Effector memory CD4-positive, alpha-beta T cell (primary cell): ENCODE measurements at regions not wholly inside any gene's neighbourhood (a gene's known extent, or its start where the extent isn't known, plus 50 kb on each side); places are given as distances from the start of the nearest gene placed in this dataset.

Experiments used
- DNase-seq, 3 donors: peaks; one replicate each; pipeline ENCODE4 v3.0.0-alpha.2; 2020
- H3K27ac ChIP-seq: 2 replicates; pipeline ENCODE4 v1.7.0; 2013; ENCODE audit warnings: mild to moderate bottlenecking, low read length, moderate library complexity; ENCODE audit not compliant: insufficient read depth, poor library complexity, severe bottlenecking
- H3K27me3 ChIP-seq: replicated peaks from 2 replicates; pipeline ENCODE4 v1.7.0; 2013; ENCODE audit warnings: mild to moderate bottlenecking, low read length; ENCODE audit not compliant: insufficient read depth, control insufficient read depth, poor library complexity, severe bottlenecking
- H3K36me3 ChIP-seq: 2 replicates; pipeline ENCODE4 v1.7.0; 2013; ENCODE audit warnings: mild to moderate bottlenecking, low read length, moderate library complexity; ENCODE audit not compliant: control insufficient read depth, insufficient read depth
- H3K4me1 ChIP-seq: 2 replicates; pipeline ENCODE4 v1.7.0; 2013; ENCODE audit warnings: low read length, mild to moderate bottlenecking; ENCODE audit not compliant: control insufficient read depth, insufficient read depth, poor library complexity, severe bottlenecking
- H3K4me3 ChIP-seq: 2 replicates; pipeline ENCODE4 v1.7.0; 2013; ENCODE audit warnings: low read length, low read depth, mild to moderate bottlenecking; ENCODE audit not compliant: insufficient read depth, poor library complexity, severe bottlenecking
- H3K9me3 ChIP-seq: 2 replicates; pipeline ENCODE4 v1.7.0; 2013; ENCODE audit warnings: mild to moderate bottlenecking, low read length, moderate library complexity; ENCODE audit not compliant: control insufficient read depth

GRCh38 chr3:115248274-115248673, 101.2 kb upstream of the ZBTB20 start:
- Histone ChIP-seq H3K27ac (no peak overlapping the region), H3K9me3 (no peaks in the 10 kb centered on the region), H3K27me3 (no peaks in the 10 kb centered on the region), H3K4me3 (no peak overlapping the region), H3K36me3 (no peaks in the 10 kb centered on the region), H3K4me1 (no peaks in the 10 kb centered on the region)
- DNase-seq: no peak

GRCh38 chr3:115251509-115251908, 104.4 kb upstream of the ZBTB20 start:
- Histone ChIP-seq H3K27ac (no peak overlapping the region), H3K4me1 (no peaks in the 10 kb centered on the region), H3K4me3 (no peak overlapping the region), H3K27me3 (no peaks in the 10 kb centered on the region), H3K9me3 (no peaks in the 10 kb centered on the region), H3K36me3 (no peaks in the 10 kb centered on the region)
- DNase-seq: no peak

DNA sequence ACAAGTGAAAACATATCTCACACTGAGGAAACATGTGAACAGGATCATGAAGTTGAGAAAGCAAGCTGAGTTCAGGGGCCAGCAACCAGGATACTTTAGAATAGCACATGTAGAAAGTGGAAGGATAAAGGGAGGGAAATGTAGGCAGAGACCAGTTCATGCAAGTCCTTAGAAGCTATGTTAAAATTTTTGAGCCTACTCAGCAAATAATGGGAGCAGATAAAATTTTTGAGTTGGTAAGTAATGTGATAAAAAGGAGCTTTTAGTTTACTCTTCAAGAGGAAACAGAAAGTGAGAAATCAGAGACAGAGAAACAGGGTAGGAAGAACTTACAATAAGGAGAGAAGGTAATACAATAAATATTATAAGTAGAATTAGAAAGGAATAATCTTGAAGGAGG, 105.6 kb upstream of the ZBTB20 start:
- no peak overlapping the region for H3K4me3 ChIP-seq
- H3K36me3 ChIP-seq: no peaks in the 10 kb centered on the region
- H3K27me3 ChIP-seq: no peaks in the 10 kb centered on the region
- H3K9me3 ChIP-seq: no peaks in the 10 kb centered on the region
- DNase-seq: no peak
- no peaks in the 10 kb centered on the region for H3K4me1 ChIP-seq
- H3K27ac ChIP-seq: no peak overlapping the region

- H3K4me3 ChIP-seq: no peak overlapping the region
- H3K4me1 ChIP-seq: no peaks in the 10 kb centered on the region
- no peak overlapping the region for H3K27ac ChIP-seq
- no peaks in the 10 kb centered on the region for H3K9me3 ChIP-seq
- no peak for DNase-seq
- no peaks in the 10 kb centered on the region for H3K36me3 ChIP-seq
- no peaks in the 10 kb centered on the region for H3K27me3 ChIP-seq
These were observed 107.6 kb upstream of the ZBTB20 start for GRCh38 chr3:115254492-115255196.

DNA sequence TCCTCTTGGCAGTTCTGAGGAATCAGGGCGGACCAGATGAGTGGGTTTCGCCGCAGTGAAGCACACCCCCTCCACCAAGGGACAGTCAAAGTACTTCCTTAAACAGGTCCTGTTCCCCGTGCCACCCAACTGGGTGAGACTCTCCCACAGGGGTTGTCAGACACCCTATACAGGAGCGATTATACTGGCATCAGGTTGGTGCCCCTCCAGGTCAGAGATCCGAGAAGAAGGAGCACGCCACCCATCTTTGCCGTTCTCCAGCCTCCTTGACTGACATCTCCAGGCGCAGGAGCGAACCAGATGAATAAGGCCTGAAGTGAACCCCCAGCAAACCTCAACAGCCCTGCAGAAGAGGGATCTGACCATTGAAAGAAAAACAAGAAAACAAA, 108.1 kb upstream of the ZBTB20 start:
- H3K9me3 ChIP-seq: no peaks in the 10 kb centered on the region
- no peaks in the 10 kb centered on the region for H3K27me3 ChIP-seq
- H3K27ac ChIP-seq: no peak overlapping the region
- H3K4me3 ChIP-seq: no peak overlapping the region
- no peaks in the 10 kb centered on the region for H3K4me1 ChIP-seq
- H3K36me3 ChIP-seq: no peaks in the 10 kb centered on the region
- DNase-seq: no peak

DNA sequence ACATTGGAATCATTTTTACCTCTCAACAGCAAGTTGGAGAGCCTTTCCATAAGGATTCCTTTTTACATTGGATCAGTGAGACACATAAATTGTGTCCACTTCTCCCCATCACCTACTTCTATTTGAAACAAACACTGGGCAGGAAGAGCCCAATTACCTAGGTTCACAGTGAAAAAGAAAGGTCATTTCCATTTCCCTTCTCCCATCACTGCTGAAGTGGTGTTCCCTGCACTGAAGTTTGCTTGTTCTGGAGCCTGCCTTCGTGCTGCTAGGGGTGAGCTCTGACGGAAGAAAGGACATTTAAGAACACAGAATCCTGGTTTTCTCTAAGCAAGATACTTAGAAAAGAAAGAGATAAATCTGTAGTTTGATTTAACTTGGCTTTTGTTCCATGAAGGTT, 123.8 kb upstream of the ZBTB20 start:
- Histone ChIP-seq H3K9me3 (no peaks in the 10 kb centered on the region), H3K27ac (no peak overlapping the region), H3K4me3 (no peak overlapping the region), H3K4me1 (no peaks in the 10 kb centered on the region), H3K36me3 (no peaks in the 10 kb centered on the region), H3K27me3 (no peaks in the 10 kb centered on the region)
- no peak for DNase-seq

DNA sequence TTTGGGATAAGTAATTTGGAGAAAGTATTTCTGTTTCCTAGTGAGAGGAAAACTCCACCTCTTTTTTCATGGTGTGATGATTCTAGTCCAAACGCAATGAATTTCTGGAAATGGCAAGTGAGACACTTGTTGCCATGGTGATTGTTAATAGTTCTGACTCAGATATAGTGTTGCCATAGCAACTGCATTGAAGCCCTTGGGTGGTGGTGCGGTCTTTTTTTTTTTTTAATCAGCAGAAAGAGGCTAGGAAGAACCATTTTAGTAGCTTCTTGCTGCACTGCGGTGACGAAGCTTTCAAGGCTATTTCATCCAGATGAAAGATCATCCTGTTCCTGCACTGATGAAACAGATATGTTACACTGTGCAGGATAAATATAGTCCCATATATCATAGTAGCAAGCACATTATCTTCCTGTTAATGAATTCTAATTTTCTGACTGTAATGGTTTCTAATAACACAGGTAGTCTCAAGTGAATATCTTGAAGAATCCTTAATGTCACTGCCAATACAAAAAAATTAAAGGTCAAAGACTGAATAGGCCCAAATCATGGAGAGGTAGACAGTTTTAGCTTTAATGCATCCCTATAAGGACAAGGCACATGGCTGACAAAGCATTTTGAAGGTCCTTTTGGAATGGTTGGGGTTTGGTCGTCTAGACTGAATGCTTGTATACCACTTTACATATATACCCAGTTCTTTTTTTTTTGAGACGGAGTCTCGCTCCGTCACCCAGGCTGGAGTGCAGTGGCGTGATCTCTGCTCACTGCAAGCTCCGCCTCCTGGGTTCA, 125.1 kb upstream of the ZBTB20 start:
- no peak for DNase-seq
- Histone ChIP-seq H3K4me1 (no peaks in the 10 kb centered on the region), H3K9me3 (no peaks in the 10 kb centered on the region), H3K36me3 (no peaks in the 10 kb centered on the region), H3K27ac (no peak overlapping the region), H3K27me3 (no peaks in the 10 kb centered on the region), H3K4me3 (no peak overlapping the region)

DNA sequence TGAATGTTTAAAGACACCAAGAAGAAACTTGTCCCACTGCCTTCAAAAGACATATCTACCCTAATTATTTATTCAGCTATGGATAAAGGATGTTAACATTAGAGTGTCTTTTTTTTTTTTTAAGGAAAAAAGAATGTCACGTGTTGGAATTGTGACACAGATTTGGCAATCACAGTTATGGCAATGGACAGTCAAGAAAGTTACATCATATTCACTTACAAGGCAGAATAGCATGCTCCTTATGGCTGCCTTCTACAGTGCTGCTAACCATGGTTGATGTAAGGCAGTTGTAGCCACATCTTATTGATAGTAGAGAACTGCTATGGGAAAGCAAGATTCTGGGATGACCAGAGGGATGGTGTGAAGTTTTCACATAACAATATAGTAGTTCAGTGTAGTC, 128.8 kb upstream of the ZBTB20 start:
- H3K27ac ChIP-seq: no peak overlapping the region
- H3K4me3 ChIP-seq: no peak overlapping the region

DNA sequence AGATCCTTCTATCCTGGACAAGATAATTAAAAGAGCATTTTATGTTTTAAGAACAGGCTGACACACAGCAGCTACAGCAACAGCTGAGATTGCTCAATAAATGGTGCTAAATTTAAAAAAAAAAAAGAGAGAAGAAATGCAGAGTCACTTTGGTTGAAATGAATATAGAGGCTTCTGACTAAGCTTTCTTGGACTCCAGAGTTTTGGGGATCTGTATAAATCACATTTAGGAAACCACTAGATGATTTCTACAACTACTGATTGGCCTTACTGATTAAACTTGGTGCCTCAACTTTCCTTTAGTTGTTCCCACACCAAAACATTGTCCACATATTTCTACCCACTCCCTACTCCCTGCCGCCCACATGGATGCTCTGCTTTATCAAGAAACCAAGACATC, 132.9 kb upstream of the ZBTB20 start:
- DNase-seq: no peak
- H3K36me3 ChIP-seq: no peaks in the 10 kb centered on the region
- H3K4me1 ChIP-seq: no peaks in the 10 kb centered on the region
- H3K27ac ChIP-seq: no peak overlapping the region
- no peaks in the 10 kb centered on the region for H3K27me3 ChIP-seq
- no peak overlapping the region for H3K4me3 ChIP-seq
- H3K9me3 ChIP-seq: no peaks in the 10 kb centered on the region

More for the DNA sequence above, 128.8 kb upstream of the ZBTB20 start:
- Histone ChIP-seq H3K36me3 (no peaks in the 10 kb centered on the region), H3K27me3 (no peaks in the 10 kb centered on the region), H3K9me3 (no peaks in the 10 kb centered on the region), H3K4me1 (no peaks in the 10 kb centered on the region)
- no peak for DNase-seq

DNA sequence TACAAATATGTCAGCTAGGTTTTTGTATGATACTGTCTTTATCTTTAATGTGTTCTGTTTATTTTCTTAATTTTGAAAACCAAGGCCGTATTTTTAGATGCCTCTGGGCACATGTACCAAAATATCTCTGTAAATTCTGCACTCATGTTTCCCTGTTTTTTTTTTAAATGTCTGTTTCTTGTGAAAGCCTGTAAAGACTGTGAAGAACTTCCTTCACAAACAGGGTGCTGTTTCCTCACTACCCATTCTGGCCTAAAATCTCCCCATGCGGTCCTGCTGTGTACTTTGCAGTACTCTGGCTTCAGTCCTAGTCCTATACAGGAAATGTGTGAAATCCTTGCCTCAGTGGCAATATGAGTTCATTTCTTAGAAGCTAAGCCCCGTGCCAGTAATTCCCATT, 133.4 kb upstream of the ZBTB20 start:
- no peaks in the 10 kb centered on the region for H3K36me3 ChIP-seq
- no peak overlapping the region for H3K4me3 ChIP-seq
- no peak for DNase-seq
- no peaks in the 10 kb centered on the region for H3K9me3 ChIP-seq
- H3K27ac ChIP-seq: no peak overlapping the region
- no peaks in the 10 kb centered on the region for H3K4me1 ChIP-seq
- H3K27me3 ChIP-seq: no peaks in the 10 kb centered on the region
